Activated CD8-positive, alpha-beta memory T cell treated with anti-CD3 and anti-CD28 coated beads, Interleukin-2, amount 50 U/mL, for 48 hours (primary cell): ENCODE measurements at regions not wholly inside any gene's neighbourhood (a gene's known extent, or its start where the extent isn't known, plus 50 kb on each side); places are given as distances from the start of the nearest gene placed in this dataset.
A peak's percentile ranks its signal among the peaks of the same experiment; 100 is the strongest.

Source experiments
- DNase-seq: peaks from one replicate; pipeline ENCODE4 v3.0.0-alpha.2; 2020

DNA sequence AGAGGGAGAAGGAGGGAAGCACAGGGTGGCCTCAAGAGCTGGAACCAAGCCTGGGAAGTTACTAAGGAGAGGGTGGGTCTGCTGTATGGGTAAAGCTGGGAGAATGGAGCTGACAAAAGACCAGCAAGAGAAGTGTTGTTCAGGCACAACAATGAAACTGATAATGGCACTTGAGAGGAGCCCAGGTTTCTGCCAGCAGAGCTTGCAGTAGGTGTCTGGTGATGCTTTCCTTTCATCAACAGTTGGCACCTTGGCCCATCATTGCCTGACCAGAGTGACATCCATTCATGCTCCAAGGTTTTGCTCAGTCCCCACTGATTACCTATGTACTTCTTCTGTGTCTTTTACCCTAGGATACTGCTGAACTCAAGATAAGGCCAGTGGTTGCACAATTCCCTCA is 92.9 kb upstream of the CXCR4 start:
- DNase-seq: no peak

DNA sequence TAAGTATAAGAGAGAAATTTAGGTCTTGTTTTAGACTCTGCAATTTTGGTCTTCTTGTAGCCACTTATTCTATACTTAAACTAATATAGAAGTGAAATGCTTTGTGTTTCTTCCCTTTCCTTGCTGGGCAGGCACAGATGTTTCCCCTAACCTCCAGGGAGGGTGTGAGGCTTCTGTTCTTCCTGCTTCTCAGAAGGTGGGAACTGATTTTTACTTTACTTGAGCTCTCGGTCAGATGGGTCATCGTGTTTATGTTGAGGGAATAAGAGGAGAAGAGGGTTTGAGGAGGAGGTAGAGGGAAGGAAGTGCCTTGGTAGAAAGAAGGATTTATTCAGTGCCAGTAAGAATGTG is 92.5 kb upstream of the CXCR4 start:
- no peak for DNase-seq

DNA sequence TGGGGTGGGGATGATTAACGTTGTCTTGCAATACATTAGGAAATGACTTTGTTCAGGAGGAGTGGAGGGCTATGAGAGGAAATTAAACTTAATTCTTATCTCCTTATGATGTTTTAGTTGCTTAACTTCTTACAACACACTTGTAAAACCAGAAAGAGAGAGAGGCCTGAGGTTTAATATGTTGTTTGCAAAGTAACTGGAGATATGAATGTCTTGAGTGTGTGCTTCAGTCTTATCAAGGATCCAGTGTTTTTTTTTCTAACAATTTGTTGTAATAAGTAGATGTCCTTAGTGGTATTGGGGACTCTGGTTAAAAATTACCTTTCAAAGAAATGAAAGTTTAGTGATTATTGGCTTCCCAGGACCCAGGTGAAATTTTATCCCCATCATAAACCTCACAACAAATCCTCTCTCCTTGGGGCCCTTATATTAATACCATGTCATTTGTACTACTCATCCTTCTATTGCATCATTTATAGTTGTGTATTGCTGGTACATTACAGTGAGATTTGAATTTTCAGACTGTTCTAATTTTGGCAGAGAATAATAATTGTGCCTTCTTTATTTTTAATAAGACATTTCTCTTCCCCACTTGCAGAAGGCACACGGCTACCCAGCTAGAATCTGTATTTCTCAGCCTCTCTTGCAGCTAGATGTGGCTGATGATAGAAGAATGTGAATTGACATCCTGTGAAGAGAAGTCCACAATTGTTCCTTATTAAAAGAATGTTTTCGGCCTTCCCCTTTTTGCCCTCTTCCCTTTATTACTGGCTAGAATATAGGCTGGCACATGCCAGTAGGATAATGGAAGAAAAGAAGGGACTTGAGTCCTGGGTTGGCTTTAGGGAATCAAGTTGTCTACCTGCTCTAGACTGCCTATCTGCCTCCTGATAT is 91.9 kb upstream of the CXCR4 start:
- DNase-seq: no peak

DNA sequence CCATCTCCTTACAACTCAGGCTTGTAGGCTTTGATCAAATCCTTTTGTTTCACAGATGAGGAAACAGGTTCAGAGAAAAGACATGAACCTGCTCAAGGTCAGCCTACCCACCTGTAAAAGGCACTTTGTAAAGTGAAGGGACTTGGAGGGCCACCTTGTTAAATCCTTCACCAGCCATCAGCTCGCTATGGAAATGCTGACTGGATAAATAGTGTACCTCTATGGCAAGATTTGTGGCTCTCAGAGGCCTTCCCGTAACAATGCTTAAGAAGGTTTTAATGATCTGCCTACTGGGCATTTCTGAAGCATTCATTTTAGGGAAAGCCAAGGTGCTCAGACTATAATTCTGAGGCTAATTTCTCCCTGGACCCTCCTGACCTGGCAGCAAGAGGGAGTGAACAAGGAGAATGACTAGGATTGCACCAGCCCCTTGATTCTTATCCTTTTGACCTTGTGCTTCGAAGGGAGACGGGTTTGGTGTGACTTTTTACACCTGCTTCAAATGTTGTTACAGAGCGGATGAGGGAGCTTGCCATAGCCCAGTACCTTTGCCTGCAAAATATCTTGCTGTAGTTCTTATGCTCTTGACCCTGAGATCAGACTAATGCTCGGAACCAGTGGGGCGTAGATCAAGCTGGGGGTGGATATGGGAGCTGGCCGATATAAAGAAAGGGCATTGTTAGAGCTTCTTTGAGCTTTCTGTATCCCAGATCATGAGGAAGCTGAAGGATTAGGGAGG is 90.9 kb upstream of the CXCR4 start:
- no peak for DNase-seq

DNA sequence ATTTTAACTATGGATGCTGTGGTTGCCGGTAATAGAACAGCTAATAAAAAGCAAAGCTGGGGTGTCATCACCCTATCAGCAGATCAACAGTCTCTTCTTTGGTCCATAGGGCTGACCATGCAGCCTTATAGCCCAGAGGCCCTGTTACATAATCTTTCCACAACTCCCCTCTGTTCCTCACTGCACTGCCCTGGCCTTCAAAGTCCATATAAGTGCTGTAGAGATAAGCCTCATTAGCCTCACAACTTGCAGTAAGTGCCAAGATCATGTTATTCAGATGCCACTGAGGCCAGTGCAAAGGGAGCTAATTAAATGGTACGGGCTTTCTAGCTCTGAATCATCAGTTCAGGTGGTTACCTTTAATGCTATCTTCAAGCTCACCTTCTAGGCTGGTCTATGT is 89.7 kb upstream of the CXCR4 start:
- DNase-seq: no peak

DNA sequence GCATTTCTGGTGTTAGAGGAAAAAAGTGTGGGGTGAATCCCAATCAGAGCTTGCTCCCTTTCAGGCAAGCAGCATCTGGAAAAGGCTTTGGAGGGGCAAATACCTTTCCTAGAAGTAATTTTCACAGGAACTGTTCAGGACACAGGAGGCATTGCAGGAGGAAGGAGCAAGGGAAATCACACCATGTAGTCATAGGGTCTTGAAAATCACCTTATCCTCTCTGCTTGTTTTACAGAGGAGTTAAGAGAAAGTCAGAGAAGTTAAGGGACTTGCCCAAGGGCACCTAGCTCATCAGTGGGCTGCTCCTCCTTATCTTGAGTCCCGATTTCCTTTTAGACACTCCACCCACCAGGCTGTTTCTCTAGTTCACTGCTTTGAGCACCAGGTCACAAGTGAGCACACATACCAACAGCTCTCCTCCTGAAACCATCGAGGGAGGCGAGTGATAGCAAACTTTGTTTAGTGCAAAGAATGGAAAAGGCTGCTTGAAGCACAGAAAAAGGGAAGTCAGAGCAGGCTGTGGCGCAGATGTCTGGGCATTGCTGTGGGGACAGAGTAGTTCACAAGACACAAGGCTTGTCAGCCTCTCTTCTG is 89.2 kb upstream of the CXCR4 start:
- no peak for DNase-seq

DNA sequence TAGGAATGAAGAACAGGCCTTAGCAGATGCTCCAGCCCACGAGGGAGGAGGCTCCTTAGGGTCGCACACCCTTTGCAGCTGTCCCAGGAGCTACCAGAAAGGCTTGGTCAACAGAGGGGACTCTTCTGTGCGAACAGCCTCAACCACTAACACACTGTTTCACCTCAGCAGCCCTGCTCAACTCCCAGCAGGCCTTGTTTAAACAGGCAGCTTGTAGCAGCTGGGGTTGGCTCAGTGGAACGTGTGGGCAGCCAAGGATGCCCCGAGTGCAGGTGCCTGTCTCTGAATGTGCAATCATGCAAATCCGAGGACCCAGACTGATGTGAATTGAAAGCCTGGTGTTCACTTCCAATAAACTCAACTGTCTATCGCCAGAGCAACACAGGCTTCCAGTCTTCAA is 88.7 kb upstream of the CXCR4 start:
- DNase-seq: no peak

DNA sequence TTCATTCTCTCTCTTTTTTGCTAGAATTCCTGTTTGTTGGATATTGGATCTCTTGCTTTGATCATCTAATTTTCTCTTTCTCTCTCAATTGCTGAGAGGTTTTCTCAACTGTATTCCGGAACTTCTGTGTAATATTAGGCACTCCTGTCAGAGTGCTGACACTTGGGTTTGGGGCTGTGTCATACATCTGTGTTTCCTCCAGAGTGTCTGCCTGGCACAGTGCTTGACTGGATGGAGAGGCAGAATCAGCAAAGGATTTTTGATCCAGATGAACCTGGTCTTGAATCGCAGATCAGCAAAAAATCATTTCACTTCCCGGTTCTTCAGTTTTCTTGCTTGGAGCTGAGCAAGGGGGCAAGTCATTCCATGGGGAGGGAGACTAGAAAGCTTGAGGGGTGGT is 87.7 kb upstream of the CXCR4 start:
- DNase-seq: no peak

DNA sequence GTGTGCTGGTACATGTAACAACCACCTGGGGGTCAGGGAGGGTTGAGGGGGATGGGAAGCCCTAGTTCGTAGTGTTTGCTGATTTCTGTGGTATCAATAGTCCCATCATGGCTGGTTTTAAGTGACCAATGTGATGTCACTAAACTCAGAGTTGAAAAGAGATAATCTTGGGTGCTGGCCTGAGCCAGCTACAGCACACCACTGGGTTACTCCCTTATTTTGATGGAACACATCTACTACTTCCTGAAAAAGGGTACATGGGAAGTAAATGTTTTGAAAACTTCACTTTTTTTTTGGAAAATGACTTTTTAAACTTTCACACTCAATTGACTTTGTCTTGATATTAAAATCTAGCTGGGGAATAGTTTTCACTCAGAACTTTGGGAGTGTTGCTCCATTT is 87.0 kb upstream of the CXCR4 start:
- DNase-seq: no peak

DNA sequence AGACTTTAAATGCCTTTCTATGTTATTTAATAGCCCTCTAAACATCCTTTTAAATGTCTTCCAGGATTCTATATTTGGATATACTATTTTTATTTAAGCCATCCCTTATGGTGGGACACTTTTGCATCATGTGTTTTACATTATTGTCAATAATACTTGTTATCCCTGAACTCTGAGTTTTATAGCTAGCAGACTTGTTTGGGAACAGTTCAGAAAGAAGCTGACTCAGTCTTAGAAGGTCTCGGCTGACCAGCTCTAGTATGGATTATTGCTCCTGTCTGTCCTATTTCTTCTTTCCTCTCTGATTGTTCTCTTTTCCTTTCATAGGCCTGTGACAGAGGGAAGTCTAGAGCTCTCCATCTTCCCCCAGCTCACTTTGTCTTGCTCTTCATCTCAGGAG is 77.3 kb upstream of the CXCR4 start:
- no peak for DNase-seq

DNA sequence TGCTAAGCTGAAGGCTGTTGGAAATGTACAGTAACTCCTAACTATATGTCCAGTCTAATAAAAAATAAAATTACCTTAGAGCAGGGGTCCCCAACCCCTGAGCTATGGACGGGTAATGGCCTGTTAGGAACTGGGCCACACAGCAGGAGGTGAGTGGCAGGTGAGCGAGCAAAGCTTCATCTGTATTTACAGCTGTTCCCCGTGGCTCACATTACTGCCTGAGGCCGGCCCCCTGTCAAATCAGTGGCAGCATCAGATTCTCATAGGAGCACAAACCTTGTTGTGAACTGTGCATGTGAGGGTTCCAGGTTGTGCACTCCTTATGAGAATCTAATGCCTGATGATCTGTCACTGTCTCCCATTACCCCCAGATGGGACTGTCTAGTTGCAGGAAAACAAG is 73.1 kb upstream of the CXCR4 start:
- DNase-seq: peak; percentile 40

DNA sequence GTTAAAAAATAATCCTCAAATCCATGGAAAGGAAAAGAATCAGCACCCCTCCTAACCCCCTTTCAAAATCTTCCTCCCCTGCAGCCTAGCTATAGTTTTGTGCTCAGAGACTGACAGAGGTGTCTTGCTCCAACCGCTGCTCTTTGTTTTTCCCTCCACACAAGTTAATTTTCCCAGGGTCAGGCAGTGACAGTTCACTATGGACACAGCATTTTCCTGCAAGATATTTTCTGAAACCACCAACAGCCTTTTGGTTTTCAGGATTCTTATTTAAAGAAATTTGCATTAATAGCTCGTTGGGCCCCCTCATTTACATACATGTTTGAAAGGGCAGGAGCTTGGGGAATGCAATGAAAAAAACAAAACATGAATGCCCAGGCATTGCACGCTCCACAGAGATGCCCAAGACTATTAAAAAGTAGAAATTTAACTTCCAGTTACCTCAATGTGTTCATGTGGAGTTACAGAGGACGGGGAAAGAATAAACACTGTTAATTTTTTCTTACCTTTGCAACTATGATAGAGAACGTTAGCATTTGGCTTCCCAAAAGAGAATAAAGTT is 71.4 kb upstream of the CXCR4 start:
- no peak for DNase-seq

DNA sequence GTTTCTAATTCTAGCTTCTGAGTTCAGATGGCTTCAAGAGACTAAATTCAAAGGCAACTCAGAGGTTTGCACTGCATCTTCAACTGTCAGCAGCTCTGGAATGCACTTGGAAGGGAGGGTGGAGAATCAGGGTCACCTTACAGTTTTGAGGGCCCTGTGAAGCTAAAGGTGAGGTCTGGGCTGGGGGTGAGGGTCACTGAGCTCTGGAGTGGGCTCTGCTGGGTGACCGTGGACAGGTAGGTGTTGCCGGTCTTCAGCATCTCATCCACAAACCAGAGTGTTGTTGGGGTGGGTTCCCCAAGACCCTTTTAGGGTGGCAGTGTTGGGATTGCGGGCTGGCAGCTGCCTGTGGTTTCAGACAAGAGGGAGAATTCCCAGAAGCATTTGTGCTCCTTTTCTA is 70.1 kb upstream of the CXCR4 start:
- DNase-seq: no peak

DNA sequence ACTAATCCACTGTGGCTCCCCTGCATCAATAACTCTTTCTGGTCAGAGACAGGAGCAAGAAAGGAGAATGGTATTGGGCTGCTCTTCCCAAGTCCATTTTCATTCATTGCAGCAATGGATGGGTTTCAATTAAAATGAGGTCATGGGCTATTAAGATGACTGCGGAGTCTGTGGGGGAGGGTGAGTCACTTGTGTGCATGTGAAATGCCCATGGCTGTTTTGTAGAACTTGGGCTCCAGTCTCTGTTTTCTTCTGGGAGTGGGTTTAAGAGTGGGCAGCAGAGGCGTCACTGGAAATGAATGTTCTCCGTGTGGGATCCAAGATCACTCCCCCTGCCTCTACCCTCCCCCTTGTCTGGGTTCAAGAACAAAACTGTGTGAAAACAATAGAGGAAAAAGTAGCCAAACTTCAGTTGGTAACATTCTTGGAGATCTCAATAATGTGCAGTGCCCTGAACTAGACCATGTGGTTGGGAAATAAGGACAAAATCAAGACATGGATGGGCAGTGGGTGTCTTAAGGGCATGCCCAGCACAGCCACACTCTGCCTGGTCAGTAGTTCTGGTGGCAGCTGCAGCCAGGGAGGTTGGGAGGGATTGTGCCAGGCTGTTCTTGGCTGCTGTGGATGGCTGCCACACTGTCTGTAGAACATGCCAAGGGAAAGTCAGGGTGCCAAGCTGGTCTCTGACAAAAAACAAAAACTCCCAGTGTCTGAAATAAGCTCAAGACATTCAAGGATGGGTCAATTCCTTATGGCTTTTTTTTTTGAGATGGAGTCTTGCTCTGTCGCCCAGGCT is 68.2 kb upstream of the CXCR4 start:
- no peak for DNase-seq

DNA sequence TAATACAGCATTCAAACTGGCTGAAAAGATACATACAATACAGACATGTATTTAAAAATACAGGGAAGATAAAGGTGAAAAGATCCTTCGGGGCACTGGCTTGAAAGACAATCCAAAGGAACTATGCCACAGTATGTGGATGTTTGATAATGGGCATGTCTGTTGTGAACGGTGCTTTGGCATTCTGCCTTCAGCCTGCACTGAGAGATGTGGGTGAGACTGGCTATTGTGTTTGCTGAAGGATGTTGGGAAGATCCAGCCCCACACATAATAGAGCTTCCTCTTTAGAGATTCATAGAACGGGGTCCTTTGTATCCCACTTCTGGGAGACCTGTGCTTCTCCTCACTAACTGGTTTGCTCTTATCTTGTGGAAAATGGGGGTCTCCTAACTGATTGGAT is 65.1 kb upstream of the CXCR4 start:
- no peak for DNase-seq

DNA sequence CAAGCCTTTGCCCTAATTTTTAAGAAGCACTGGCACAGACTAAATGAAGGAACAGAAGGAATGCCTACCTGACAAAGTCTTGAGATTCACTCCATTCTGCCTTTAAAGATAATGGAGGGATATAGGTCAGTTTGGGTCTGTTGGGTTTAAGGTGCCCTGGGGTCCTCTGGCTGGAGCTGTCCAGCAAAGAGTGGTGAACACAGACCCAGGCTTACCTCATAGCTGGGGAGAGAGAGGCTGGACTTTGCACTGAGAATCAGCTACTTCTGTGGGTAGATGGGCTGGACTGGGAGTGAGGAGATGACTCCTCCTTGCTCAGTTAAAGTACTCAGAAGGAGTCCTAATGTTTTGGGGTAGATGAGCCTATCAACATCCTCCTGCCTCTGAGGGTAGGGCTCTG is 64.4 kb upstream of the CXCR4 start:
- DNase-seq: no peak

DNA sequence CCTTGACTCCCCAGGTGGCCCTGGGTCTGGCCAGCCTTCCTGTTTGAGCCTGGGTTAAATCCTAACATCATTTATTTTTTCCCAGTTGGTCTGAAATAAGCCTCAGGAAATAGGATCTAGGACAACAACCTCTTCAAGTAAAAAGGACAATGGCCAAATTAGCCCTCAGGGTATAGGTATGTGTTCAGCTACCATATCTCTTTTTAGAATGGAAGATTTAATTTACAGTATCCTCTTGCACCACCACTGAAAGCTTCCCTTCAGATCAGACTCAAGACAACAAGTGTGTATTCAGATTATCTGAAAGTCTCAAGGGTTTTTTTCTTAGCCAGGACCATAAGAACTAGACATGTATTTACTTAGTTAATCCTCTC is 61.6 kb upstream of the CXCR4 start:
- DNase-seq: no peak

DNA sequence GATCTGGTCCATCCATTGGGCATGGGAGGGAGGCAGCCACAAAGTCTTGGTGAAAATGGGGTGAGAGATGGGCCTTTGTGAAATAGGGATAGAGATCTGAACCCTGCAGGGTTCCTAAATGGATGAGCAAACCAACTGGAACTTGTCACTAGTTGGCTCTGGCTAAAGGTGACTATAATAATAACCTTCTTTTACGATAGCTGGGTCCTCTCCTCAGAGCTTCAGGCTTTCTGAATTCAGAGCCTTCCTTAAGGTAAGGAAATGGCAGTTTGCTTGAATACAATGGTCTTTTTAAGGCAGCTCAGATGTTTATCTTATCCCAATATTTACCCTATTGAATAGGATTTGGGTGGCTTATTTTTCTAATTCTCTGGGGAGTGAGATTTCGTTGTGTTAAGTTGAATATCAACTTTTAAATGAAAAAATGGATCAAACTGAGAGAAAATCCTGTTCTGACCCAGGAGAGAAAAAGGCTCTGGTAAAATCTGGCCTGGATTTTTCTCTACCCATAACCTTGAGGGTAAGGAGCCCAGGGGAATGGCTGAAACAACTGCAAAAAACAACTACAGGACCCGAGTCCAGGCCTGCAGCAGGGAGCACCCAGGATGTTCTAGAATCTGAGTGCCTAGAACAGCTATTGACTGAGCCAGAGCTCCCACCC is 61.1 kb upstream of the CXCR4 start:
- DNase-seq: no peak

DNA sequence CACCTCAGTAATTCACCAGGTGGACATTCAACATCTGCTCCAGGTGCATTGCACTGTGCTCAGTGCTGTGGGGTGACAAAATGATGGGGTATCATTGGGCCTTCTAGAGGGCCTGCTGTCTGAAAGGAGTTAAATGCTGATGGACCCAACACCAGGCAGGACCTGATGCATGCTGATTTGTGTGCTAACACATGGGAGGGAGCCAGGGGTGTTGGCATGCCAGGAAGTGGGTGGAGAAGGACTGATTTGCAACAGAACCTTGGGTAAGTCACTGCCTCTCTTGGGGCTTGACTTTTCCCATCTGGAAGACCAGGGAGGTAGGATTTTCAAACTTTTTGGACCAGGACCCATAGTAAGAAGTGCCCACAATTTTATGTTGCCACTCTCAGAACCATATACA is 57.9 kb upstream of the CXCR4 start:
- DNase-seq: no peak

DNA sequence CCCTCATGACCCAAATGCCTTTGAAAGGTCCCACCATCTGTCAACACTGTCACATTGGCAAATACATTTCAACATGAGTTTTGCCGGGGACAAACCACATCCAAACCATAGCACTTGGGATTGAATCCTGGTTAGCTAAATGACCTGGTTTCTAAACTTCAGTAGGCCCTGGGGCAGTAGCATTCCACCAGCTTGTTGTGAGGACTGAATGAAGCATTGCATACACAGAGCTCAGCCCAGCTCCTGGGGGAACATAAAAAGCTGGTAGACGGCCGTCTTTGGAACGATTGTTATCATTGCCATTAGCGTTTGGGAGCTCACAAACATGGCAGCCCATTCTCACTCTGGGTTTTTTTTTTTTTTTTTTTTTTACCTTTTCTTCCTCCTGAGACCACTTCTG is 57.5 kb upstream of the CXCR4 start:
- DNase-seq: no peak

DNA sequence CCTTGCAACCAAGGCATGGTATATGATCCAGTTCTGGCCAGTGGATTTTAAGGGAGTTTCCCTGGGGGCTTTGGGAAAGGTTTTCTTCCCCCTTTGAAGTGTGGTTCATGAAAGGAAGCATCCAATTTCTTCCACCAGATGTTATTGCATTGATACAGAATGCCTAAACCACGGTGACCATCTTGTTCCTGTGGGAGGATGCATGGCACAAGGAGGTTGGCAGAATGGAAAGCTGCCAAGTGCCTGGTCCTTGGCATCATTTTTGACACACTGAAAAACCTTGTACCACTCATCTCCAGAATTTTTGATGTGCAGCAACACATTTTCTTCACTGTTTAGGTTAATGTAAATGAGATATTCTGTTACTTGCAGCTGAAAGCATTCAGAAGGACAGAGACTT is 55.2 kb upstream of the CXCR4 start:
- DNase-seq: no peak

DNA sequence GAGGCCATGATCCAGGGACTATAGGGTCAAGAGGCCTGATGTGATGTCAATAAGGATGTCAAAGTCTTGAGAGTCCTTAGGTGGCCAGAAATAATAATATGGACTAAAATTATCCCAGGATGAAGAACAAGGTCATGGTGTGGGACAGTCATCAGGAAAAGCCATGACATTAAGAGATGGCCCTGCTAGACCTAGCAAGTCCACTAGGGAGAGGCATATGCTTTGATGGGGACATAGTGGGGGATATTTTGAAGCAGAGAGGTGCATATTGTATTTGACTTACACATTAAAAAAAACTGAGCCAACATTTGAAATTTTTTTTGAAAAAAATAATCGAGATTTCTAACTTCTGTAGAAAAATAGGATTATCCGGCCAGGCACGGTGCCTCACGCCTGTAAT is 53.3 kb upstream of the CXCR4 start:
- no peak for DNase-seq

DNA sequence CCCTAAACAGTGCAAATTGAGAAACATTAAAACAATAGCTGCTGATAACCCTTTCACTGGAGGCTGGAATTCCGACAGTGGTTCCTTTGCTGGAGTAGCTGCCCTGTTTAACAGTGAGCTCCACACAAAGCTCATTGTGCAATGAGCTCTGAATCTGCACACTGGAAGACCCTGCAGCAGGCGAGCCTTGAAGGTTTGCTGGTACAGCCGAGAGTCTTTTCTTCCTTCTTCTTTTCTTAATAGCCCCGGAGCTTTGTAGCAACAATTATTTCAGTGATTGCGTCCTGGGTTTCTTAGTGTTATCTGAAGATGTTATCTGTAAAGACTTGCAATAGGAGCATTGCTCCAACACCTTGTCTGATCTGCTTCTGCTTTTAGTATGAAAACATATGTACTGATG is 50.8 kb upstream of the CXCR4 start:
- DNase-seq: no peak
